ENCODE measurements at regions not wholly inside any gene's neighbourhood (a gene's known extent, or its start where the extent isn't known, plus 50 kb on each side); places are given as distances from the start of the nearest gene placed in this dataset.

DNA sequence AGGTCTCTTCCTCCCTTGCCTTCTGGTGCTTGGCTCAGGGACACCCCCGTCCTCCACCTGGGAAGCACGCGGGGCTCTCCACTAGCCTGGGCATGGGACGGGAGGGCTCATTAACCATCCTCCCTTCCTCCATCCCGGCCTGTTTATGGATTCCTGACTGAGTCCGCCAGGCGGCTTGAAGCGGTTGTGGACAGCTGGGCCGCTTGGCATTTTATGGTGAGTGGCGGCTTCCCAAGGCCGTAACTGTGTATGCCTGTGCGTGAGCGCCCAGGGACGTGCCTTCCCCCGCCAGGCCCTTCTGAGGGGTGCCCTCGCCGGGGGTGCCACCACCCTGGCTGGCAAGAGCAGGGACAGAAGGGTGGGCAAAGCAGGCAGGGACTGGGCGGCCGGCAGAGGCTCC, 202.8 kb downstream of the URI1 start:
- TF ChIP-seq, protein P1, sequence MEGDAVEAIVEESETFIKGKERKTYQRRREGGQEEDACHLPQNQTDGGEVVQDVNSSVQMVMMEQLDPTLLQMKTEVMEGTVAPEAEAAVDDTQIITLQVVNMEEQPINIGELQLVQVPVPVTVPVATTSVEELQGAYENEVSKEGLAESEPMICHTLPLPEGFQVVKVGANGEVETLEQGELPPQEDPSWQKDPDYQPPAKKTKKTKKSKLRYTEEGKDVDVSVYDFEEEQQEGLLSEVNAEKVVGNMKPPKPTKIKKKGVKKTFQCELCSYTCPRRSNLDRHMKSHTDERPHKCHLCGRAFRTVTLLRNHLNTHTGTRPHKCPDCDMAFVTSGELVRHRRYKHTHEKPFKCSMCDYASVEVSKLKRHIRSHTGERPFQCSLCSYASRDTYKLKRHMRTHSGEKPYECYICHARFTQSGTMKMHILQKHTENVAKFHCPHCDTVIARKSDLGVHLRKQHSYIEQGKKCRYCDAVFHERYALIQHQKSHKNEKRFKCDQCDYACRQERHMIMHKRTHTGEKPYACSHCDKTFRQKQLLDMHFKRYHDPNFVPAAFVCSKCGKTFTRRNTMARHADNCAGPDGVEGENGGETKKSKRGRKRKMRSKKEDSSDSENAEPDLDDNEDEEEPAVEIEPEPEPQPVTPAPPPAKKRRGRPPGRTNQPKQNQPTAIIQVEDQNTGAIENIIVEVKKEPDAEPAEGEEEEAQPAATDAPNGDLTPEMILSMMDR (IDR thresholded peaks at IDR 0.05): no peak
- no peak for TF ChIP-seq POLR2A (IDR thresholded peaks at IDR 0.05)

All from lower leg skin (tissue), 3 donors.